GM18951 (cell line): ENCODE measurements at regions not wholly inside any gene's neighbourhood (a gene's known extent, or its start where the extent isn't known, plus 50 kb on each side); places are given as distances from the start of the nearest gene placed in this dataset.

ENCODE experiments used
- POLR2A ChIP-seq: IDR thresholded peaks from 4 replicates; pipeline ENCODE4 v1.6.1; 2011; ENCODE audit warnings: mild to moderate bottlenecking; ENCODE audit not compliant: insufficient read length, insufficient read depth; ENCODE audit errors: extremely low read depth
- in situ Hi-C: fragments of 300-500 bp; cut with MboI; formaldehyde crosslinking; loops from one replicate; pipeline ENCODE4 v1.12.0; 2022; ENCODE audit warnings: low sequenced_read_pairs, mixed read lengths, inconsistent platforms; ENCODE audit not compliant: unreplicated experiment

GRCh38 chr20:22453244-22454080, 130.9 kb downstream of the FOXA2 start:
- TF ChIP-seq POLR2A, result no peak
- in situ Hi-C loops, result no loop called here

- no peak for TF ChIP-seq POLR2A
- in situ Hi-C loops, result no loop called here
Observed at GRCh38 chr20:22452442-22453011, 131.8 kb downstream of the FOXA2 start.

GRCh38 chr20:22450537-22450936, 133.8 kb downstream of the FOXA2 start:
- no peak for TF ChIP-seq POLR2A
- in situ Hi-C loops, result no loop called here

- TF ChIP-seq POLR2A, result no peak
- in situ Hi-C loops, result no loop called here
Observed at GRCh38 chr20:22449188-22449973, 135.0 kb downstream of the FOXA2 start.

GRCh38 chr20:22447447-22447778, 137.0 kb downstream of the FOXA2 start:
- in situ Hi-C loops, result no loop called here
- TF ChIP-seq POLR2A, result no peak

GRCh38 chr20:22446613-22447446, 137.5 kb downstream of the FOXA2 start:
- in situ Hi-C loops, result no loop called here
- TF ChIP-seq POLR2A, result no peak

GRCh38 chr20:22442318-22442717, 142.1 kb downstream of the FOXA2 start:
- TF ChIP-seq POLR2A, result no peak
- in situ Hi-C loops, result no loop called here

GRCh38 chr20:22438926-22439325, 145.4 kb downstream of the FOXA2 start:
- TF ChIP-seq POLR2A, result no peak
- in situ Hi-C loops, result no loop called here

- TF ChIP-seq POLR2A, result no peak
- in situ Hi-C loops, result no loop called here
Observed at GRCh38 chr20:22438346-22438745, 146.0 kb downstream of the FOXA2 start.

GRCh38 chr20:22437354-22437753, 147.0 kb downstream of the FOXA2 start:
- TF ChIP-seq POLR2A, result no peak
- in situ Hi-C loops, result no loop called here

GRCh38 chr20:22431419-22431818, 153.0 kb downstream of the FOXA2 start:
- TF ChIP-seq POLR2A, result no peak
- in situ Hi-C loops, result no loop called here

- in situ Hi-C loops, result no loop called here
- TF ChIP-seq POLR2A, result no peak
Observed at GRCh38 chr20:22430746-22431168, 153.6 kb downstream of the FOXA2 start.

GRCh38 chr20:22430154-22430745, 154.1 kb downstream of the FOXA2 start:
- TF ChIP-seq POLR2A, result no peak
- in situ Hi-C loops, result no loop called here
